ENCODE measurements at regions not wholly inside any gene's neighbourhood (a gene's known extent, or its start where the extent isn't known, plus 50 kb on each side); places are given as distances from the start of the nearest gene placed in this dataset.

- ATAC-seq (ENCODE audit: low read depth) (no peak), DNase-seq (no peak)
- Histone ChIP-seq H2BK20ac (ENCODE audit: low read depth, low read length) (no peak overlapping the region), H3K79me1 (ENCODE audit: low read depth in 1 of 2, low read length in 2 of 2) (no peaks in the 10 kb centered on the region), H3K23ac (ENCODE audit: low read depth, low read length) (no peak overlapping the region), H2AK9ac (replicated peaks; ENCODE audit: low read depth, low read length, poor library complexity) (no peak overlapping the region), H3K56ac (ENCODE audit: extremely low read depth, insufficient read depth, low read length) (no peak overlapping the region), H3K9me3 (ENCODE audit: control insufficient read depth, insufficient read depth, low read length) (no peaks in the 10 kb centered on the region), H3K18ac (ENCODE audit: low read depth, low read length) (no peak overlapping the region), H3K4me1 (ENCODE audit: control insufficient read depth, insufficient read depth, low read length) (peaks cover 3% of the 10 kb centered on the region; the same call in 1 of the 2 replicates), H3K27me3 (ENCODE audit: control insufficient read depth, insufficient read depth, low read length) (no peaks in the 10 kb centered on the region), H3K4me2 (ENCODE audit: low read depth, low read length) (no peak overlapping the region), H4K20me1 (ENCODE audit: insufficient read depth, low read length) (no peaks in the 10 kb centered on the region), H4K5ac (ENCODE audit: low read depth, low read length) (no peak overlapping the region), H3K27ac (ENCODE audit: insufficient read depth, low read length) (no peak overlapping the region), H2BK120ac (ENCODE audit: low read depth, low read length) (no peak overlapping the region), H2BK5ac (ENCODE audit: low read depth, low read length, poor library complexity, severe bottlenecking) (no peak overlapping the region), H3K14ac (replicated peaks; ENCODE audit: low read depth, low read length) (no peak overlapping the region), H2BK15ac (ENCODE audit: low read depth, low read length) (no peak overlapping the region; the same call in 2 of the 3 replicates), H3K36me3 (ENCODE audit: control insufficient read depth, insufficient read depth, low read length) (no peaks in the 10 kb centered on the region), H2AFZ (replicated peaks; ENCODE audit: low read length, poor library complexity) (no peak overlapping the region), H4K8ac (ENCODE audit: low read depth in 2 of 2, low read length in 2 of 2) (no peak overlapping the region), H3K9ac (ENCODE audit: low read depth, low read length) (no peak overlapping the region), H3K4ac (ENCODE audit: low read depth, low read length) (no peak overlapping the region), H3K4me3 (ENCODE audit: insufficient read depth, low read depth, low read length) (no peak overlapping the region), H2AK5ac (ENCODE audit: low read depth, low read length) (no peak overlapping the region; the same call in 1 of the 2 replicates), H4K91ac (ENCODE audit: insufficient read depth, low read depth, low read length) (no peak overlapping the region), H3K9me1 (ENCODE audit: insufficient read depth, low read length) (no peaks in the 10 kb centered on the region)
- TF ChIP-seq SMC3 (IDR thresholded peaks at IDR 0.05; ENCODE audit: low read depth, low read length) (no peak), NFE2L2 (IDR thresholded peaks at IDR 0.05; ENCODE audit: low read depth, low read length) (no peak), BHLHE40 (IDR thresholded peaks at IDR 0.05; ENCODE audit: low read depth, low read length) (no peak), FOS (IDR thresholded peaks at IDR 0.05; ENCODE audit: low read depth, low read length) (no peak), MXI1 (IDR thresholded peaks at IDR 0.05; ENCODE audit: borderline replicate concordance, low read depth, low read length) (no peak), CHD1 (IDR thresholded peaks at IDR 0.05; ENCODE audit: low read depth, low read length) (no peak)
- no CpG with 5 or more reads among the region's 1 CpG for WGBS, 2 experiments (ENCODE audit: extremely low coverage in 2 of 2, insufficient read length in 1 of 2)
- no TSS peak for BruUV-seq (replicated peaks)
- in situ Hi-C loops (cut with MboI; ENCODE audit: low sequenced_read_pairs) (no loop called here), intact Hi-C loops (cut with micrococcal nuclease) (no loop called here), dilution Hi-C loops (cut with HindIII; ENCODE audit: low sequenced_read_pairs, unreplicated experiment) (no loop called here)
- ChIA-PET CTCF (no interaction called here), POLR2A (ENCODE audit: unreplicated experiment) (no interaction called here)
These were observed 120.7 kb upstream of the DAZL start for GRCh38 chr3:16725972-16726371.

Measured in IMR-90 (cell line).